ENCODE measurements at regions not wholly inside any gene's neighbourhood (a gene's known extent, or its start where the extent isn't known, plus 50 kb on each side); places are given as distances from the start of the nearest gene placed in this dataset.

GRCh38 chr1:47696737-47697441, 259.0 kb downstream of the FOXD2 start:
- in situ Hi-C loops (cut with MboI; ENCODE audit: low sequenced_read_pairs): no loop called here

- in situ Hi-C loops (cut with MboI; ENCODE audit: low sequenced_read_pairs): no loop called here
Measured at GRCh38 chr1:47697616-47698335, 259.9 kb downstream of the FOXD2 start.

- in situ Hi-C loops (cut with MboI; ENCODE audit: low sequenced_read_pairs): loop anchor here (25.0 kb wide), 2 partner anchors 312 to 512 kb away; partner anchors contain the start of gene PDZK1IP1
Measured at GRCh38 chr1:47699492-47700235, 261.8 kb downstream of the FOXD2 start.

- in situ Hi-C loops (cut with MboI; ENCODE audit: low sequenced_read_pairs): loop anchor here (25.0 kb wide), 2 partner anchors 314 to 514 kb away; partner anchors contain the start of gene PDZK1IP1
Measured at GRCh38 chr1:47701283-47701682, 263.4 kb downstream of the FOXD2 start.

GRCh38 chr1:47701741-47702515, 264.1 kb downstream of the FOXD2 start:
- in situ Hi-C loops (cut with MboI; ENCODE audit: low sequenced_read_pairs): loop anchor here (25.0 kb wide), 2 partner anchors 315 to 515 kb away; partner anchors contain the start of gene PDZK1IP1

GRCh38 chr1:47703156-47703825, 265.4 kb downstream of the FOXD2 start:
- in situ Hi-C loops (cut with MboI; ENCODE audit: low sequenced_read_pairs): loop anchor here (25.0 kb wide), 2 partner anchors 316 to 516 kb away; partner anchors contain the start of gene PDZK1IP1

GRCh38 chr1:47703981-47704596, 266.2 kb downstream of the FOXD2 start:
- in situ Hi-C loops (cut with MboI; ENCODE audit: low sequenced_read_pairs): loop anchor here (25.0 kb wide), 2 partner anchors 317 to 517 kb away; partner anchors contain the start of gene PDZK1IP1

GRCh38 chr1:47705517-47706130, 267.8 kb downstream of the FOXD2 start:
- in situ Hi-C loops (cut with MboI; ENCODE audit: low sequenced_read_pairs): loop anchor here (25.0 kb wide), 2 partner anchors 318 to 518 kb away; partner anchors contain the start of gene PDZK1IP1

- in situ Hi-C loops (cut with MboI; ENCODE audit: low sequenced_read_pairs): loop anchor here (25.0 kb wide), 2 partner anchors 320 to 520 kb away; partner anchors contain the start of gene PDZK1IP1
Measured at GRCh38 chr1:47707503-47707902, 269.7 kb downstream of the FOXD2 start.

GRCh38 chr1:47708019-47708535, 270.2 kb downstream of the FOXD2 start:
- in situ Hi-C loops (cut with MboI; ENCODE audit: low sequenced_read_pairs): loop anchor here (25.0 kb wide), 2 partner anchors 321 to 521 kb away; partner anchors contain the start of gene PDZK1IP1

- in situ Hi-C loops (cut with MboI; ENCODE audit: low sequenced_read_pairs): loop anchor here (25.0 kb wide), 2 partner anchors 321 to 521 kb away; partner anchors contain the start of gene PDZK1IP1
Measured at GRCh38 chr1:47708658-47709018, 270.8 kb downstream of the FOXD2 start.

- in situ Hi-C loops (cut with MboI; ENCODE audit: low sequenced_read_pairs): loop anchor here (25.0 kb wide), 2 partner anchors 322 to 522 kb away; partner anchors contain the start of gene PDZK1IP1
Measured at GRCh38 chr1:47709019-47709871, 271.4 kb downstream of the FOXD2 start.

GRCh38 chr1:47709872-47710231, 272.0 kb downstream of the FOXD2 start:
- in situ Hi-C loops (cut with MboI; ENCODE audit: low sequenced_read_pairs): loop anchor here (25.0 kb wide), 2 partner anchors 323 to 523 kb away; partner anchors contain the start of gene PDZK1IP1

- in situ Hi-C loops (cut with MboI; ENCODE audit: low sequenced_read_pairs): loop anchor here (25.0 kb wide), 2 partner anchors 323 to 523 kb away; partner anchors contain the start of gene PDZK1IP1
Measured at GRCh38 chr1:47710329-47711071, 272.7 kb downstream of the FOXD2 start.

All from HL-60/S4 treated with retinoic acid at 250 ng/mL for 4 days and 3 days (cell line).